ENCODE measurements at regions not wholly inside any gene's neighbourhood (a gene's known extent, or its start where the extent isn't known, plus 50 kb on each side); places are given as distances from the start of the nearest gene placed in this dataset.

DNA sequence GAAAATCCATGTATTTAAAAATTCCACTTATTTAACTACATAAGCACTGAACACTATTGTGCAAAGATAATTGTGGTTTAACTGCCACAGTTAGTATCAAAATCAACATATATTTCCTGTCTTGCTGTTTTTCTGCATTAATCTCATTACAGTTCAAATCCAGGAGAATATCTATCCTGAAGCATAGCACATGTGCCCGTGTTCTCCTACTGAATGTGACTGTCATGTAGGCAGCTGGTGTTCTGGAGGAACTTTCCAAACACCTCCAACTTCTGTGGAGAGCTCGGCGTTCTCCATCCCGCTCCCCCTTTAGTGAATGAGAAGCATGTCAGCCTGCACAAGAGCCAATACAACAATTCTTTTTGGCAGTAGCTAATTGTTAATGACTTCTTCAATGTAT is 76.4 kb upstream of the IKZF1 start:
- TF ChIP-seq, protein P1, sequence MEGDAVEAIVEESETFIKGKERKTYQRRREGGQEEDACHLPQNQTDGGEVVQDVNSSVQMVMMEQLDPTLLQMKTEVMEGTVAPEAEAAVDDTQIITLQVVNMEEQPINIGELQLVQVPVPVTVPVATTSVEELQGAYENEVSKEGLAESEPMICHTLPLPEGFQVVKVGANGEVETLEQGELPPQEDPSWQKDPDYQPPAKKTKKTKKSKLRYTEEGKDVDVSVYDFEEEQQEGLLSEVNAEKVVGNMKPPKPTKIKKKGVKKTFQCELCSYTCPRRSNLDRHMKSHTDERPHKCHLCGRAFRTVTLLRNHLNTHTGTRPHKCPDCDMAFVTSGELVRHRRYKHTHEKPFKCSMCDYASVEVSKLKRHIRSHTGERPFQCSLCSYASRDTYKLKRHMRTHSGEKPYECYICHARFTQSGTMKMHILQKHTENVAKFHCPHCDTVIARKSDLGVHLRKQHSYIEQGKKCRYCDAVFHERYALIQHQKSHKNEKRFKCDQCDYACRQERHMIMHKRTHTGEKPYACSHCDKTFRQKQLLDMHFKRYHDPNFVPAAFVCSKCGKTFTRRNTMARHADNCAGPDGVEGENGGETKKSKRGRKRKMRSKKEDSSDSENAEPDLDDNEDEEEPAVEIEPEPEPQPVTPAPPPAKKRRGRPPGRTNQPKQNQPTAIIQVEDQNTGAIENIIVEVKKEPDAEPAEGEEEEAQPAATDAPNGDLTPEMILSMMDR (conservative IDR thresholded peaks at IDR 0.05; ENCODE audit: low read depth, low read length) = no peak
- TF ChIP-seq MAFK (IDR thresholded peaks at IDR 0.05; ENCODE audit: low read depth, low read length) = no peak
- TF ChIP-seq POLR2A (IDR thresholded peaks at IDR 0.05; ENCODE audit: low read depth, low read length) = no peak
- TF ChIP-seq MAZ (IDR thresholded peaks at IDR 0.05; ENCODE audit: borderline replicate concordance, low read depth, low read length) = no peak
- TF ChIP-seq, protein P2, sequence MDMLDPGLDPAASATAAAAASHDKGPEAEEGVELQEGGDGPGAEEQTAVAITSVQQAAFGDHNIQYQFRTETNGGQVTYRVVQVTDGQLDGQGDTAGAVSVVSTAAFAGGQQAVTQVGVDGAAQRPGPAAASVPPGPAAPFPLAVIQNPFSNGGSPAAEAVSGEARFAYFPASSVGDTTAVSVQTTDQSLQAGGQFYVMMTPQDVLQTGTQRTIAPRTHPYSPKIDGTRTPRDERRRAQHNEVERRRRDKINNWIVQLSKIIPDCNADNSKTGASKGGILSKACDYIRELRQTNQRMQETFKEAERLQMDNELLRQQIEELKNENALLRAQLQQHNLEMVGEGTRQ (IDR thresholded peaks at IDR 0.05; ENCODE audit: low read depth, low read length) = no peak
- no peak for TF ChIP-seq BHLHE40 (IDR thresholded peaks at IDR 0.05; ENCODE audit: low read depth, low read length)
- TF ChIP-seq SMC3 (IDR thresholded peaks at IDR 0.05; ENCODE audit: low read depth, low read length) = no peak
- no peak for TF ChIP-seq RAD21 (IDR thresholded peaks at IDR 0.05; ENCODE audit: low read length)
- TF ChIP-seq CEBPB (IDR thresholded peaks at IDR 0.05; ENCODE audit: low read depth, low read length) = no peak
- TF ChIP-seq RCOR1 (IDR thresholded peaks at IDR 0.05; ENCODE audit: insufficient replicate concordance, low read length) = no peak
- no peak for TF ChIP-seq MXI1 (IDR thresholded peaks at IDR 0.05; ENCODE audit: borderline replicate concordance, low read depth, low read length)
